Bronchial epithelial cell (primary cell): ENCODE measurements at regions not wholly inside any gene's neighbourhood (a gene's known extent, or its start where the extent isn't known, plus 50 kb on each side); places are given as distances from the start of the nearest gene placed in this dataset.

Experiments used
- DNase-seq: peaks from one replicate; pipeline ENCODE4 v3.0.0-alpha.2; 2010; ENCODE audit warnings: low read depth
- FAIRE-seq: peaks from 2 replicates; lab custom pipeline; 2011; peaks lifted over from hg19 to GRCh38; lab: Jason Lieb, UNC
- H3K27me3 ChIP-seq: 2 replicates; pipeline ENCODE4 v1.5.1; 2011; ENCODE audit warnings: low read length; ENCODE audit not compliant: control insufficient read depth, insufficient read depth
- H3K36me3 ChIP-seq: 2 replicates; pipeline ENCODE4 v1.5.1; 2011; ENCODE audit warnings: low read length; ENCODE audit not compliant: control insufficient read depth, insufficient read depth
- H3K4me3 ChIP-seq: 2 replicates; pipeline ENCODE4 v1.5.1; 2011; ENCODE audit warnings: mild to moderate bottlenecking, low read depth, low read length, control low read depth
- TF ChIP-seq, protein P1 (sequence below): IDR thresholded peaks from 2 replicates; pipeline ENCODE4 v1.5.1; 2011; ENCODE audit warnings: mild to moderate bottlenecking, moderate library complexity, low read length, control low read depth, inconsistent platforms; ENCODE audit not compliant: insufficient read depth, severe bottlenecking

DNA sequence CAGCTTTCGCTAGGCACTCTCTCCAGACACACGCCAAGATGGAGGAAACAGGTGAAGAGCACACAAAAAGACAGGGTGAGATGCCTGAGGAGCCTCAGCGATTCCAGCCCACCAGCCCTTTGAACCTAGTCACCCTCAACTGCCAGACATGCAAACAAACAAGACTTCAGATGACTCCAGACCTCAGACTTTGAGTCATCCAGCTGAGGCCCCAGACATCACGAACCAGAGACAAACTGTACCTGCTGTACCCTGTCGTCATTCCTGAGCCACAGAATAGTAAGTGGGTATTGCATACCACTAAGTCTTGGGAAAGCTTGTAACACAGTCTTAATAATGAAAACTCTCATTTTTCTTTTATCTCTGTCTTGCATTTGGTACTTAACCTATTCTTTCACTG lies 126.6 kb upstream of the LSM8 start:
- Histone ChIP-seq H3K27me3 (no peaks in the 10 kb centered on the region), H3K36me3 (no peaks in the 10 kb centered on the region), H3K4me3 (no peak overlapping the region)
- FAIRE-seq: no peak
- TF ChIP-seq, protein P1, sequence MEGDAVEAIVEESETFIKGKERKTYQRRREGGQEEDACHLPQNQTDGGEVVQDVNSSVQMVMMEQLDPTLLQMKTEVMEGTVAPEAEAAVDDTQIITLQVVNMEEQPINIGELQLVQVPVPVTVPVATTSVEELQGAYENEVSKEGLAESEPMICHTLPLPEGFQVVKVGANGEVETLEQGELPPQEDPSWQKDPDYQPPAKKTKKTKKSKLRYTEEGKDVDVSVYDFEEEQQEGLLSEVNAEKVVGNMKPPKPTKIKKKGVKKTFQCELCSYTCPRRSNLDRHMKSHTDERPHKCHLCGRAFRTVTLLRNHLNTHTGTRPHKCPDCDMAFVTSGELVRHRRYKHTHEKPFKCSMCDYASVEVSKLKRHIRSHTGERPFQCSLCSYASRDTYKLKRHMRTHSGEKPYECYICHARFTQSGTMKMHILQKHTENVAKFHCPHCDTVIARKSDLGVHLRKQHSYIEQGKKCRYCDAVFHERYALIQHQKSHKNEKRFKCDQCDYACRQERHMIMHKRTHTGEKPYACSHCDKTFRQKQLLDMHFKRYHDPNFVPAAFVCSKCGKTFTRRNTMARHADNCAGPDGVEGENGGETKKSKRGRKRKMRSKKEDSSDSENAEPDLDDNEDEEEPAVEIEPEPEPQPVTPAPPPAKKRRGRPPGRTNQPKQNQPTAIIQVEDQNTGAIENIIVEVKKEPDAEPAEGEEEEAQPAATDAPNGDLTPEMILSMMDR: no peak
- DNase-seq: peak; percentile 98

GRCh38 chr7:118059209-118059608 lies 124.8 kb upstream of the LSM8 start:
- Histone ChIP-seq H3K4me3 (no peak overlapping the region), H3K36me3 (no peaks in the 10 kb centered on the region), H3K27me3 (no peaks in the 10 kb centered on the region)
- TF ChIP-seq, protein P1: no peak
- peak; percentile 84 for DNase-seq
- FAIRE-seq: no peak

- Histone ChIP-seq H3K36me3 (no peaks in the 10 kb centered on the region), H3K27me3 (no peaks in the 10 kb centered on the region), H3K4me3 (no peak overlapping the region)
- TF ChIP-seq, protein P1: no peak
- DNase-seq (no peak), FAIRE-seq (no peak)
These were observed 123.3 kb upstream of the LSM8 start for GRCh38 chr7:118060692-118061091.

- TF ChIP-seq, protein P1: no peak
- FAIRE-seq: no peak
These were observed 122.6 kb upstream of the LSM8 start for GRCh38 chr7:118061386-118061785.

DNA sequence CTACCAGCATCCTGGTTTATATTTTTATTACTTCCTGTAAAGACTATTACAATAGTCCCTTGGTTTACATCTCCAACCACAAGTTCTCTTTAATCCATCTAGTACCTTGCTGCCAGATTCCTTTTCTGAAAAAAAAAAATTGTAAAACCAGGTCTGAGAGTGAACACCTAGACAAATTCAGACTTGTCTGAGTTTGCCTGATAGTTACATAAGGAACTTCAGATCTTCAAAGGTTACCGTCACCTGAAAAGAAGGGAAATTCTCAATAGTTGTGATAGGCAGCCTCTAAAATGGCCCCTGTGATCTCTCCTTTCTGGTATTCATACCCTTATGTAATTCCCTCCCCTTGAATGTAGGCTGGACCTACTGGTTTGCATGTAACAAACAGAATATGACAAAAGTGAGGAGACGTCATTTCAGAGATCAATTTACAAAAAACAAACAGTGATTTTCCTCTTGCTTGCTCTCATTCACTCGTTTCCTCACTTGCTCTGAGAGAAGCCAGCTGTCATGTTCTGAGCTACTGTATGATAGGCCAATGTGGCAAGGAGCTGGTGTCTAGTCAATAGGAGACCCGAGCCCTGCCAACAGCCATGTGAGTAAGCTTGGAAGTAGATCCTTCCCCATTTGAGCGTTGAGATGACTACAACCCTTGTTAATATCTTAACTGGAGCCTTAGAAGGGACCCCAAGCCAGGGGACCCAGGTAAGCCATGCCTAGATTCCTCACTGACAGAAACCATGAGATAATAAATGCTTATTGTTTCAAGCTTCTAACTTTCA lies 110.9 kb upstream of the LSM8 start:
- FAIRE-seq: no peak
- TF ChIP-seq, protein P1: no peak

More at GRCh38 chr7:118061386-118061785, 122.6 kb upstream of the LSM8 start:
- H3K36me3 ChIP-seq: no peaks in the 10 kb centered on the region
- DNase-seq: no peak
- H3K27me3 ChIP-seq: no peaks in the 10 kb centered on the region
- no peak overlapping the region for H3K4me3 ChIP-seq

More for the DNA sequence above, 110.9 kb upstream of the LSM8 start:
- H3K4me3 ChIP-seq: no peak overlapping the region
- no peaks in the 10 kb centered on the region for H3K36me3 ChIP-seq
- DNase-seq: peak; percentile 97
- H3K27me3 ChIP-seq: no peaks in the 10 kb centered on the region
